HG02973 (cell line): ENCODE measurements at regions not wholly inside any gene's neighbourhood (a gene's known extent, or its start where the extent isn't known, plus 50 kb on each side); places are given as distances from the start of the nearest gene placed in this dataset.
"Not testable (repeated sequence)": the region's sequence is repeated elsewhere in the genome, so short reads cannot be mapped to it uniquely, and the experiment has no call there.

Experiments
- ATAC-seq: cut with Tn5 transposase; IDR thresholded peaks from one replicate; pipeline ENCODE4 v1.9.1; 2021; ENCODE audit warnings: moderate library complexity; ENCODE audit not compliant: unreplicated experiment

DNA sequence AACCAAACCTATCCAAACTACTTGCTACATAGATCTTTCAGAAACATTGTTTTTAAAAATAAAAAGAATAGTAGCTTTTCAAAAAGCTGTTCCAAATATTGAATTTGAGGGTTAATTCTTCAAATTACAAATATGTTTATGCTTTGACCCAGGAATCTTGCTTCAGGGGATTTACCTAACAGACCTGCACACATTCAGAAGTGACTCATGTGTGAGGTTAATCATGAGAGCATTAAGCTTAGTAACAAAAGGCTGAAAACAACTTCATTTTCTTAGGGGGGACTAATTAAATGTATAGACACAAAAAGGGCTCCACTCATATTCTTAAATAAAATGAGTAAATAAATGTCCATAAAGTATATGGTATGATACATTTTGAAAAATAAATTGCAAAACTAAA, 672.4 kb upstream of the FLRT2 start:
- ATAC-seq, result no peak

- no peak for ATAC-seq
Observed at GRCh38 chr14:84859116-84859515, 670.8 kb upstream of the FLRT2 start.

DNA sequence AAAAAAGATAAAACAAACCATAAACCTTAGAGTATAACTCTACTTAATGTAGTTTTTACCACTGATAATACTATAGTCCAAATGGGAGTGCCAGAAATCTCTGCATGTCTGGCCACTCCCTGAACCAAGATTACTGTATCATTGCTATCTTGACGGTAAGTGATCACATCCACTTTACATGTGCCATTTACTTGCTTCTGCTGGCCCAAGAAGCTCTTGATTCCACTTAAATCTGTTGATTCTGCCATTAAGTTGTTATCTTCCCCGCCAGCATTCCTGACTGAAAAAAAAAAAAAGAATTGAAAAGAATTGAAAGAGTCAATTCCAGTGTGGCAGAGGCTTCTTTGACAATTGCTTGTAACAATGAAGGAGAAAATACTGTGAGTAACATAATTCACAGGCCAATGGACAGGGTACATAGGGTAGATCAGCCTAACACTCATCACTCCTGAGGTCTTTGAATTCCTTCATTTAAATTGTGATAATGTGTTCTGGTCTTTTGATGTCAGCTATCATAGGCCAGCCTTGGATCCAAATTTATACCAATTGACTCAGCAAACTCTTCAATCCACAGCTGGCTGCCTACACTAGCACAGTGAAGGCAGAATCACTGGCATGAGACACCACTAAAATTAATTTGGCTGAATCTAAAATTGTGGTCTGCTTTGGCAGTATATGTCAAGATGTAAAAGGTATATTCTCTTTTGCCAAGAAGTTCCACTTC, 665.2 kb upstream of the FLRT2 start:
- ATAC-seq, result no peak

DNA sequence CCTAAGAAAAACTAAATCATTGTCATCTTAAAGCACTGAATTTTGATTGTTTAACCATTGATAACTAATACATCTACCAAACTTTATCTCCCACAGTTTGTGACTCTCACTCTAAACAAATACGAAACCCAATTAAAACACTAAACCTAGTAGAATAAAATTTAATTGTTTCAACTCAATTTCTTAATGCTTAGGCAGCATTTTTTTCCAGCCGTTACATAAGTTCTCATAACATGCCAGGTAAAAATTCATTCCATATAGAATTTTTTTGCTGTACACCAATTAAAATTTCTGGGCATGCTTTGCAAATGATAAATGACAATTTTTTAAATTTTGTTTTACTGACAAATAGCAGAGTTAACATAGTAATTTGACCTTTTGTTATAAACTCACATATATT, 658.2 kb upstream of the FLRT2 start:
- no peak for ATAC-seq

DNA sequence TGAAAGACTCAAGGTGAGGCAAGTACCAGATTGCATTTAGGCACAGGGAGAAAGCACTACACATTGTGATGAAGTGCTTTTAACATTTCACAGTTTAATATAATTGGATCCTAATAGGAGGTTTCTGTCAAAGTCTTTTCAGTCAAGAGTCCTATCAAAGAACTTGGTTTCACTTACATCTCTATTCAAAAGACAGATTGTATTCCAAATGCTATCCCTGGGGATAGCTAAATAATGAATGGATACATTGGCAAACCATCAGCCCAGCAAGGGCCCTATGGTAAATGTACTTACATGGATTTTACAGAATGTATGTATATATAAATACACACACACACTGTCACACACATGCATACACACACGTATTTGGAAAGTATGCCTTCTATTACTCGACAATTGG, 655.5 kb upstream of the FLRT2 start:
- ATAC-seq, result no peak

DNA sequence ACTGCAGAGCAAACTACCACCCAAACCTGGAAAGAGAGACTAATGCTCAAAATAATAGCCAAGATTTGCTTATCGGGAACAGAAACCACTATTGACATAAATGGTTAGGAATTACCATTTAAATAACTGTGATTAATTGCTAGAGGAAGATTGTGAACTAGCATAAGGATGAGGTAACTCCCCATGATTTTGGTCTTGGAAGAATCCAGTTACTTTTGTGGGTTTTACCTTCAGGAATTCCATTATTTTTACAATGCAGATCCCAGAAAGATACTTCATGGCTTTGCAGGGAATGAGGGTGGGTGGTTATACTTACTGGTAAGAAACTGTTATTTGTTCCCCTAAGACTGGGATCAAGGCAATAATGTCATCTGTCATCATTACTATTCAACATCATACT, 652.9 kb upstream of the FLRT2 start:
- ATAC-seq, result no peak

- no peak for ATAC-seq
Observed at GRCh38 chr14:84882830-84883229, 647.1 kb upstream of the FLRT2 start.

DNA sequence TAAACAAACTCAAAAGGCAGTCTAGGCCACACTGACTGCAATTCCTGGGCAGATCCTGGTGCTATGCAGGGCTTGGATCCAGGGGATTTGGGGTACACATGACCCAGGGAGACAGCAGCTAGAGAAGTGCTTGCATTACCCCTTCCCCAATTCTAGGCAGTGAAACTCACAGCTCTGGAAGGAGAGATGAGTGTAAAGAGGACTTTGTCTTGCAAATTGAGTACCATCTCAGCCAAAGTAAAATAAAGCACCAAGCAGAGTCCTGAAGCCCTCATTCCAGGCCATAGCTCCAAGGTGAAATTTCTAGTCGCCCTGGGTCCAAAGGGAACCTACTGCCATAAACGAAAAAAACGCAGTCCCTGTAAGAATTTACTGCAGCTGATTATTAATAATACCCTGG, 644.9 kb upstream of the FLRT2 start:
- ATAC-seq, result no peak

- no peak for ATAC-seq
Observed at GRCh38 chr14:84891404-84891803, 638.5 kb upstream of the FLRT2 start.

DNA sequence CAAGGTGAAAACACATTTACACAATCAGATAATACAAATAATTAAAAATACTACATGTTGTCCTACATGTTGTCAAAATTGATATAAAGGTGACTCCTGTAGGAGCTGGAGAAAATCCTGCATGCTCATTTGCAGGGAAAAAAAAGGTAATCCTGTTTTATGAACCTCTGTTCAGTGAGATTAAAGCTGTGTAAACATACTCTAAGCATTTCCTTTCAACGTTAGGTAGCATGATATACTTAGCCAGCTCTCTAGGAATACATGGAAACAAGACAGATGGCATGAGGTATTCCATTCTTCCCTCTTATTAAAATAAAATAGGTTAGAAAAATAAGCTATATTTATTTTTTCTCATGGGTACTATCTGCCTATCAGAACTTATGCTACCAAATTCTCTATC, 635.7 kb upstream of the FLRT2 start:
- ATAC-seq, result no peak

DNA sequence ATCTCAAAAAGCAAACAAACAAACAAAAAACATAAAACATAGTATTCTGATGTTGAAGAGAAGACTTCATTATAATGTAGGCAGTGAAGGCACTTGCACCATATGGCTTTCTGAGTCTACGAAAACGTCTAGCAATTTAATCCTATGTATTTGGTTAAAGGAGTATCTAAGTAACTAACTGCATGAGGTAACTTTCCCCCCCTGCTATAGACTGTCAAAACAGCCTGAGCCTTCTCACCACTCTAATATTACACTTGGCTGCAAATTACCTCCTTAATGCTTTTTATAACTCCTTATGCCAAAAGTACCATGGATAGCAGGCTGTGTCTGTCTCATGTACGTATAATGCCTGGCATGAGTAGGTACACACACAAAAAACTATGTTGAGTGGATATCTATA, 607.6 kb upstream of the FLRT2 start:
- no peak for ATAC-seq

- no peak for ATAC-seq
Observed at GRCh38 chr14:84926656-84927055, 603.3 kb upstream of the FLRT2 start.

- no peak for ATAC-seq
Observed at GRCh38 chr14:84927096-84927827, 602.7 kb upstream of the FLRT2 start.

DNA sequence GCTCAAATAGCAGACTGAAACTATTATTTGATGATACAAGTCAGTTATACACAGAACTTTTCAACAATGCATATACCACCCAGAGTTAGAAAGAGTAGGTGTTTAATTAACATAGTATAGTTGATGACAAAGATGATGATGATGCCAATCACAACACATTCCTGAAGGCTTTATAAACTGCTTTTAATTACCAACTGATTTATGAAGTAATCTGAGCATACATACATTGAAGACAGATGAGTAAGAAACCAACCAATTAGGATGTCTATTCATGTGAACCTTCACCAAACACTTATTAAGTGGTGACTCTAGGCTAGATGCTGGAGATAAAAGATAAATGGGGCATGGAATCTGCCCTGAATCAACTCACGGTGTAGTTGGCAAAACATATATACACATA, 600.9 kb upstream of the FLRT2 start:
- no peak for ATAC-seq

GRCh38 chr14:84929834-84930233, 600.1 kb upstream of the FLRT2 start:
- ATAC-seq, result no peak

GRCh38 chr14:84937016-84937415, 592.9 kb upstream of the FLRT2 start:
- no peak for ATAC-seq

- ATAC-seq, result no peak
Observed at GRCh38 chr14:84937449-84937848, 592.5 kb upstream of the FLRT2 start.

DNA sequence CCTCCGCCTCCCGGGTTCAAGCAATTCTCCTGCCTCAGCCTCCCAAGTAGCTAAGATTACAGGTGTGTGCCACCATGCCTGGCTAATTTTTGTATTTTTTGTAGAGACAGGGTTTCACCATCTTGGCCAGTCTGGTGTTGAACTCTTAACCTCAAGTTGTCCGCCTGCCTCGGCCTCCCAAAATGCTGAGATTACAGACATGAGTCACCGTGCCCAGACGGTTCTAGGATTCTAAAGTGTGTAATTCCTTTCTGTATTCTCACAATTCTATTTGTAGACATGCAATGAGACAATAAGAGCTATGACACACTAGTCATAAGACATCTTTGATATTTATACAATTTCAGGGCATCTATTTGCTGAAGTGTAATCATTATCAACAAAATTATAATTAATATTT, 585.0 kb upstream of the FLRT2 start:
- not testable (repeated sequence) for ATAC-seq

DNA sequence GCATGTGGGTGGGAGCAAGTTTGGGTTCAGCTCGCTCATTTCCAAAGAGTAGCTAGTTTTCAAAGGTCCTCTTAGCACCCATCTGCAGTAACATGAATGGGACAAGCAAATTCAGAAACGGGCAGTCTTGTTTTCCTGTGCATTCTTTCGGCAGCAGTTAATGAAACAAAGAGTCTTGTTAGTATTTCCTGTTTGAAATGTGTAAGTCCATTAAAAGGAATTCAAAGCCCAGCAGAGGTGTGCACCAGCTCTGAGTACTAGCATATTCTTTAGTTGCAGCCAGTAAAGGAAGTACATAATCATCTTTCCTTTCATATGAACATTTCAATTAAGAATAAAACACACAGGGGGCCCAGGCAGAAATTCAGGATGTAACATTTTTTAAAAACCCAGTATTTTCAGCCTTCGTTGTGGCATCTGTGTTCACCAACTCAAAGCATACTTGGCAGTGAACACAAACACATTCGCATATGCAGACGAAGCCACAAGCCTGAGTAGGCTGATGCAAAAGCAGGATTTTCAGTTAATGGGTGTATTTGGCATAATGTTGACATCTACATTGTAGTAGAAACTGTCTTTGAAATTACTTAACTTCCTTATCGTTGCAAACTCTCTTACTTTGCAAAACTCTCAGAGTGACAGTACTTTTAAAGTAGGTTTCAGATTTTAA, 570.0 kb upstream of the FLRT2 start:
- ATAC-seq, result no peak

GRCh38 chr14:84961637-84962036, 568.3 kb upstream of the FLRT2 start:
- no peak for ATAC-seq

DNA sequence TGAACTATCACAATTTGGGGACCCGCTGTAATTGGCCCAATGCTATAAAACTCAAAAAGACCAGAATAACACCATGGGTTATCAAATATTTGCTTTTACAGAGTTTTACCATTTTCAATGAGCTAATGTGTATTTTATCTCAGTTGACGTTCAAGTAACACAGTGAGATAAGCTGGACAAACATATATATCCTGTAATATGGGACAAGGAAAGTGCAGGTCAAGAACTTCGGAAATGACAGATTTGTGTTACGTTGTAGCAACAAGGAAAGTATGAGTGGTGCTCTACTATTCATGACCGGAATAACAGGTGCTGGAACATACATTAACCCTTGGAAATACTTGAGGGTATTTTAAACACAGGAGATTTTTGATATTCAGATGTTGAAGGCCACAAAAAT, 566.4 kb upstream of the FLRT2 start:
- ATAC-seq, result no peak

DNA sequence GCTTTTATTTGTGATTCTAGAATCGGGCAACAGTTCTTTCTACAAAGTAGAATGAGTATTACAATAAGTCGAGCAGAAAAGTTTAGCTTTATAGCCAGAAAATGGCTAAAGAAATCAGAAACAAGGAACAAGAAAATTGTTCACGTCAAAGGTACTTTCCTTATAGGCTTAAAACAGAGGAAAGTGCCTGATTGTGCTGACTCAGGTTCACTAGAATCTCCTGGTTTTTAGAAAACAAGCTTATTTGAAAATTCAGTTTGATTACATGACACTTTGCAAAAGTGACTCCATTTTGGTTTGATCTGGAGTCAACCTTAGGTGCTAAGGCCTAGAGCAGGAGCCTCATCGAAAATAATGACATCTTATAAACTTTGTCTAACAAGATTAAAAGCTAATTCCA, 564.7 kb upstream of the FLRT2 start:
- ATAC-seq, result no peak
